HG02642 (cell line): ENCODE measurements at regions not wholly inside any gene's neighbourhood (a gene's known extent, or its start where the extent isn't known, plus 50 kb on each side); places are given as distances from the start of the nearest gene placed in this dataset.

Experiments used
- ATAC-seq: cut with Tn5 transposase; IDR thresholded peaks from one replicate; pipeline ENCODE4 v1.9.1; 2021; ENCODE audit warnings: mild to moderate bottlenecking; ENCODE audit not compliant: unreplicated experiment, poor library complexity

DNA sequence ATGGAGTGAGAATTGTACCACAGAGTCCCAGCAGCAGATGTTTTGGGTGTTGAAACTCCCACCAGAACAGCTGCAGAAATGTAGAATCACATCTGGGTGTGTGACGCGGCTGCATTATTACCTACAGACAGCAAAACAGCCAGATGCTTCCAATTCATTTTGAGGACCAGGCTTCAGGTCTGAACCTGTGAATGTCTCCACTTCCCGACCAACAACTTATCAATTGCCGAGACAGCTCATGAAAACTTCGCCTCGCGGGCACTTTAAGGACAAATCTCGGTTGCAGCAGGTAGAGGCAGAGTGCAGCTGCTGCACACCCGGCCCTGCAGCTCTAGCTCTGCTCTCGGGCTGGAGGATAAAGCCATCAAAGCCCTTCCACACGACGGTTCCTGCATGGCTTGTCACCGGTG is 202.0 kb downstream of the HRH4 start:
- ATAC-seq = no peak

GRCh38 chr18:24663026-24663425 is 202.6 kb downstream of the HRH4 start:
- ATAC-seq = no peak

GRCh38 chr18:24669015-24669414 is 208.6 kb downstream of the HRH4 start:
- no peak for ATAC-seq

GRCh38 chr18:24669502-24669901 is 209.1 kb downstream of the HRH4 start:
- no peak for ATAC-seq

DNA sequence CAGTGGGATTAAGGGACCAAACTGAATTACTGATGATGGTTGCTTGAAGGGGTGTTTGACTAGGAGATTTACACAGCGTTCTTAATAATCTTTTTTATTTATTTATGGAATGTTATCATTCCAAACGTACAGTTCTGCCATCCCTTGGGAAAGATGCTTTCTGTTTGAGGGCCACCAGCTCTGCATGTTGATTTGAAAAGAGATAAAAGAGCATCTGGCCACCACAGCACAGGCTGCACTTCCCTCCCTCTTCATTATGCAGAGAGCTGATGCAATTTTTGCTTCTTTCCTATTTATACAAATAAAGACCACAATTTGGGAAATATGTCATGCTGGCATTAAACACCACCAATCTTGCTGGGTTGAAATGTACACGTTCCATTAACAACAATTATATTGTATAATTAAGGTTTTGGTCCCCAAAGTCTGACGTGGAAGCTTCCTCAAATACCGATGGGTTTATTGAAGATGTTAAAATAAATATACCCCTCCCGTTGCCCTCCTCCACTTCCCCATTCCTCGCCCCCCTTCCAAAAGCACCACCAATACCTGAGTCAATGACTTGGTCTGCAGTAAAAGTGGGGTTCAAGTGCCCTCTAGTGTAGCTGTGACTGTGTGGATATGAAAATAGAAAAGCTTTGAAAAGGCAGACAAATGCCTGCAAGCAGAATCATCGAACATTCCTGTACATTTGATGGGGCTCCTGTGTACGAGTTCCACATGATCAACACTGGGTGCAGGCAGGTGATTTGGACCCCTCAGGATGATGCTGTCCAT is 211.9 kb downstream of the HRH4 start:
- no peak for ATAC-seq

GRCh38 chr18:24674200-24674599 is 213.8 kb downstream of the HRH4 start:
- no peak for ATAC-seq

- ATAC-seq = no peak
These were observed 214.2 kb downstream of the HRH4 start for GRCh38 chr18:24674605-24675004.

GRCh38 chr18:24677011-24677410 is 216.6 kb downstream of the HRH4 start:
- ATAC-seq = no peak

DNA sequence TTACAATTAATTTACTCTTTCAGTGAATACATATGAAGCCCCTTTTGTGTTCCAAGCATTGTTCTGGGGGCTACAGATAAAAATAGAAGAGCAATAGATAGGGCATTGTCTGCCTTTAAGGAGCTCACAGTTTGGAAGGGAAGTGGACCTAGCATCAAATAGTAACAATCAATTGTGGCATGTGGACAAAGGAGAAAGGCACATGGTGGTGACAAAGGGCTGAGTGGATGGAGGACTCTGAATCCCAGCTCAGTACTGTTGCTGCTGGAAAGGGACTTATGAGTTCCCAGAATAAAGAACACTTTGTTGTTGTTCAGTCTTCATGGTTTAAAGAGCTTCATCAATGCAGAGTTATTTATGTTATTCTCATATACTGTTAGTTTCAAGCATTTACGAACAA is 217.7 kb downstream of the HRH4 start:
- no peak for ATAC-seq

DNA sequence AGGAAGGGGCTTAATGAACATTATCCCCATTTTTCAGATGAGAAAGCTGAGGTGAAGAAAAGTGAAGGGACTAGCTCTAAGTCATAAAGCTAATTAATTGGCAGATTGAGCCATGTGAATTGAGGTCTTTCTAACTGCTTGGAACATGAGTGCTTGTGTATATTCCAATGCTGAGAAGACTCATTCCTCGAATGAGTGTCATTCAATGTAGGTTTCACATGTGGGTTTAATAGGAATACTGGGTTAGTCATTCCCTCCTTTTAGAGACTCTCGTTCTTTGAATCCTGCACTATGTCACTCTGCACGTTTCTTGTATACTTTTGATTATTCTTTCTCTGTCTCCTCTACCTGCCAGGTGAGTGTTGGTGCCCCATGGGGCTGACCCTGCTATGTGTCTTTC is 218.2 kb downstream of the HRH4 start:
- ATAC-seq = no peak

- ATAC-seq = no peak
These were observed 218.6 kb downstream of the HRH4 start for GRCh38 chr18:24679062-24679461.

DNA sequence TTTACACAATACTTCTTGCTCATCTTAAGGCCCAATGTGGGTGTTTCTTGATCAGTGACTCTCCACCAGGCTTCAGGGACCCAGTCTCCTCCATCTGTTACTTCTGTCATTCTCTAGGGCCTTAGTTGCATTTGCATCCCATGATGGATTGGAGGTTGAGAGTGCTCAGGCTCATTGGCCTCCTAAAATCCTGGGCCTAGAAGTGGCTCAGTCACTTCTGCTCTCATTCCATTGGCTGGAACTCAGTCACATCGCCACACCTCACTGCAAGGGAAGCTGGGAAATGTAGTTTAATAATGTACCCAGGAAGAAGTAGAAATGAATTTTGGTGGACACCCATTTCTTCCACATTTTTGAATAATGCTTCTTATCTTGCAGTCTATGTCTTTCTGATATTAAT is 223.5 kb downstream of the HRH4 start:
- no peak for ATAC-seq

DNA sequence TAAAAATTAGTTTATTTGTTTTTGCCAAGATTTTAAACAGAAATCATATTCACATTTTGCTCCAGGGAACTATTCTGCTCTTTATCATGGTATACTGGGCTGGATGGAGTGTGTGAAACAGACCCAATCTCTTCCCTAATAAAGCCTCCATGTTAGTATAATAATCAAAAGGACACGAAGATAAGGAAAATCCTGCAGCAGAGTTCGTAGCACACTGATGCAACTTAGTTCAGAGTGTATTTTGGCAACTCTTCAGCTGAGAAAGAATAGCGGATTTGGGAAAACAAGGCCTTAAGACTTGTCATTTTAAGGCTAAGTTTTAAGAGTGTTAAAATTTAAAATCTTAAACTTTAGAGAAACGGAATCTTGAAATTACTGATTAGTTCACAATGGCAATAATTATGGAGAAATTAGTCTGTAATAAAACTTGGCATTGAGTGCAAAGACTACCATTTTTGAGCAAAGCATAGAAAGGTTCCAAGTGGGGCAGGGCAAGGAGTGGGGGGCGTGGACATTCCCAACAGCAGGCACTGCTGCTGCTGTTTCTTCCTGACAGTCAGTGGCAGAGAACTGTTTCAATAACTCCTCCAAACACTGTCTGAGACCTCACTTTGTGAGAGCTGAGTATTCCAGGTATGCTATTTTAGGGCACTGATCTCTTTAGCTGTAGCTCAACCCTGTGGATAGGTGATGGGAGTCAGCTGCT is 225.0 kb downstream of the HRH4 start:
- no peak for ATAC-seq

- ATAC-seq = no peak
These were observed 234.7 kb downstream of the HRH4 start for GRCh38 chr18:24695168-24695567.

DNA sequence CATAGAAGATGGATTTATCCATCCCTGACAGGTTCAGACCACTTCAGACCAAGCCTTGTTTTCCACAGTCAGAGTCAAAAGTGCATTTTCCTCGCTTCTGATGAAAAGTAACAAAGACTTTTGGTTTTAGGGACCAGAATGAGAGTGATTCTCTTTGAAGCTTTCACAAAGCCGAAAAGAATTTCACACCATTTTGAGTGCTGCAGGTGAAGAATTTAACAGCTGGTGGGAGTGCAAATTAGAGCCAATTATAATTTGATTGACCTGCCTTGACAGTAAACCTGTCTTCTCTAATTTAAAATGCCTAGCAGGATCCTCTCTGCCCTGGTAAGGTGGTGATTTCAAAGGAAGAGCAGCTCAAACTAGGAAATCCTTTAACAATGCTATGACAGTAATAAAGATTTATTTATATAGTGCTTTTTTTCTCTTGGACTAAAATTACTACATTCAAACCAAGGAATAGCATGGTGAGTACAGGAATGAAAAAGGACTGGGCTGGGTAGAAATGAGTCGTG is 241.6 kb downstream of the HRH4 start:
- no peak for ATAC-seq

DNA sequence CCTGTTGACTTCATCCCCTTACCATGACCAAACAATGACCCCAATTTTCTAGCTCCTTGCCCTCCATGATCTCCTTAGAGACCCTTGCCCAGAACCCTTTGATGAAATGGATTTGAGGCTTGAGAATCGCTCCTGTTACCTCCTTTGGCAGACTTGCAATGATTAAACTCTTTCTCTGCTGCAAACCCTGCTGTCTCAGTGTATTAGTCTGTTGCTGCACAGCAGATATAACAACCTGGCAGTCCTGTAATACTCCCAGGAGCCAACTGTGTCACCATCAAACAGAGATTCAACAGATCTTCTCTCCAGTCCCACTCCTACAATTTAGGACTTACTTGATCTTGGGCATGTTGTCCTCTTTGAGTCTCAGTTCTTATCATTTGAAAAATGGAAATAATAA is 242.9 kb downstream of the HRH4 start:
- no peak for ATAC-seq

DNA sequence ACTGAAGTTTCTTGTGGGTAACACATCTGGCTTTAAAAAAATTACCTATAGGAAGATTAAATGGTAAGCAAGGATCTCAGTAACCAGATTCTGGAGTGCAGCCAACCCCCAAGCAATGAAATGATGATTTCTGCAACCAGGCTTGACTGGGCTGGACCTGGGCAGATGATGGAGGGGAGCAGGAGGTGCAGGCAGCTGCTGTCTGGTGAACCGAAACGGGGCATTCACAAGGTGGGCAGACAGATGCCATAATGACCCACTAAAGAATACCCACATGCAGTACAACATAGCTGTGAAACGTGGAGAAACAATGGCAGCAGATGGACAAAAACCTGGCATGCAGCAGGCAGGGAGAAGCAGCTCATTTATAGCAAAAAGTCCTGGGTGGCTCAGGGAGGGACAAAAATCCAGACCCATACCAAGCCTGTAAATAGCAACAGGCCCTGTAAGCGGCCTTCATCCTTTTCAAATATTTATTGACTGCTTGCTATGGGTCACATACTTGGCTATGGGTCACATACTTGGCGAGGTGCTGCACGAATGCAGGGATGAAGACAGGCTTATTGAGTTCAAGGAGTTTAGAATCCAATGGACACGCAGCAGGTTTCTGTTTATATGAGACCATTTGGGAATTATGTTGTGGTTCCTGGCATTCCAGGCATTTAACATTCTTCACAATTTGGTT is 244.7 kb downstream of the HRH4 start:
- ATAC-seq = no peak

GRCh38 chr18:24710474-24710873 is 250.0 kb downstream of the HRH4 start:
- ATAC-seq = no peak

GRCh38 chr18:24719791-24720190 is 259.4 kb downstream of the HRH4 start:
- no peak for ATAC-seq

- no peak for ATAC-seq
These were observed 261.0 kb downstream of the HRH4 start for GRCh38 chr18:24721388-24721787.
